BE2C (cell line): ENCODE measurements at regions not wholly inside any gene's neighbourhood (a gene's known extent, or its start where the extent isn't known, plus 50 kb on each side); places are given as distances from the start of the nearest gene placed in this dataset.

Source experiments
- DNase-seq: peaks from one replicate; pipeline ENCODE4 v3.0.0-alpha.2; 2020
- H3K27me3 ChIP-seq: fragments of 250-450 bp; sonication (Bioruptor Pico); 2 replicates; pipeline ENCODE4 v1.5.1; 2020; ENCODE audit warnings: mild to moderate bottlenecking
- H3K36me3 ChIP-seq: fragments of 250-450 bp; sonication (Bioruptor Pico); 2 replicates; pipeline ENCODE4 v1.5.1; 2020; ENCODE audit warnings: mild to moderate bottlenecking
- H3K4me1 ChIP-seq: fragments of 250-450 bp; sonication (Bioruptor Pico); 2 replicates; pipeline ENCODE4 v1.5.1; 2020
- H3K4me3 ChIP-seq: 2 replicates; pipeline ENCODE4 v1.5.1; 2011; ENCODE audit warnings: low read depth, low read length
- H3K9me3 ChIP-seq: fragments of 250-450 bp; sonication (Bioruptor Pico); 2 replicates; pipeline ENCODE4 v1.5.1; 2020
- TF ChIP-seq, protein P1 (sequence below): IDR thresholded peaks from 2 replicates; pipeline ENCODE4 v1.5.1; 2012; ENCODE audit warnings: mild to moderate bottlenecking, low read depth, low read length

DNA sequence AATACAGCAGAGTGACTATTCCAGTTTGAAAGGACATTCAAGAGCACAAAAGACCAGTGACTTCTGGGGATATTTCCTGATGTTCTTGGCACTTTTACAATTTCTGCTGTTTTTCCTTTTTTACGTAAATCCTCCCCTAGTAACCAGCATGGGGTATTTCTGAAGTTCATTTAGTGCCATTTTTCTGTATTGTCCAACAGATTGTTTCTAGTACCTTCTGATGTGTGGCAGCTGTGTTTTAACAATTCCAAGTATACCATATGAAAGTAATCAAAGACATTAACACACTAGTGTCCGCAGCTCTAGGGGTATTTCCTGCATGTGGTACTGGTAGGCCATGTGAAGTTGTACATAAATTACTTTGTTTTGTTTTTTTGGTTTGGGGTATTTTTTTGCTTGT is 53.0 kb upstream of the SMARCA2 start:
- no peaks in the 10 kb centered on the region for H3K9me3 ChIP-seq
- no peak for DNase-seq
- TF ChIP-seq, protein P1, sequence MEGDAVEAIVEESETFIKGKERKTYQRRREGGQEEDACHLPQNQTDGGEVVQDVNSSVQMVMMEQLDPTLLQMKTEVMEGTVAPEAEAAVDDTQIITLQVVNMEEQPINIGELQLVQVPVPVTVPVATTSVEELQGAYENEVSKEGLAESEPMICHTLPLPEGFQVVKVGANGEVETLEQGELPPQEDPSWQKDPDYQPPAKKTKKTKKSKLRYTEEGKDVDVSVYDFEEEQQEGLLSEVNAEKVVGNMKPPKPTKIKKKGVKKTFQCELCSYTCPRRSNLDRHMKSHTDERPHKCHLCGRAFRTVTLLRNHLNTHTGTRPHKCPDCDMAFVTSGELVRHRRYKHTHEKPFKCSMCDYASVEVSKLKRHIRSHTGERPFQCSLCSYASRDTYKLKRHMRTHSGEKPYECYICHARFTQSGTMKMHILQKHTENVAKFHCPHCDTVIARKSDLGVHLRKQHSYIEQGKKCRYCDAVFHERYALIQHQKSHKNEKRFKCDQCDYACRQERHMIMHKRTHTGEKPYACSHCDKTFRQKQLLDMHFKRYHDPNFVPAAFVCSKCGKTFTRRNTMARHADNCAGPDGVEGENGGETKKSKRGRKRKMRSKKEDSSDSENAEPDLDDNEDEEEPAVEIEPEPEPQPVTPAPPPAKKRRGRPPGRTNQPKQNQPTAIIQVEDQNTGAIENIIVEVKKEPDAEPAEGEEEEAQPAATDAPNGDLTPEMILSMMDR, result no peak
- H3K36me3 ChIP-seq, result no peaks in the 10 kb centered on the region
- H3K4me1 ChIP-seq, result no peaks in the 10 kb centered on the region
- H3K4me3 ChIP-seq, result no peak overlapping the region
- no peaks in the 10 kb centered on the region for H3K27me3 ChIP-seq

DNA sequence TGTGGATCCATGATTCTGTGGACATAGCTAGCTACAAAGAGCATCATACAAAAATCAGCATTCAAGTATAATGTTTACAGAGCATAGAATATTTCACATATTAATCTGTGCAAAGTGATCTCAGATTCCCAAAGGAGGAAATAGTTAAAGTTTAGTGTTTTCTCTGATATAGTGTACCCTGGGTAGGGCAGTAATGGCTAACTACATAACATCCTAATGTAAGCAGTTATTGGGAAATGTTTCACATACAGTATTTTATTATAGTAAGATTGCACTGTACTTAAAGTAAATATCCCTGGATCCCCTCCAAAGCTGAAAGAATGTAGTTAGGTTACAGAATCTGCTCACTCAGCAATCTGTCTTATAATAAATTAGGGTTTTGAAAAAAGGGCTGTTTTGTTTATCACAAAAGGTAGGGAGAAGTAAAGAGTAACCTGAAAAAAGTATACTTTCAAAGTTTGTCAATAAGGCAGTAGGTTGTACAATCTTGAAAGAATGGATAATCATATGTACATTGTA is 52.5 kb upstream of the SMARCA2 start:
- Histone ChIP-seq H3K4me1 (no peaks in the 10 kb centered on the region), H3K4me3 (no peak overlapping the region), H3K9me3 (no peaks in the 10 kb centered on the region), H3K27me3 (no peaks in the 10 kb centered on the region), H3K36me3 (no peaks in the 10 kb centered on the region)
- DNase-seq, result no peak
- TF ChIP-seq, protein P1, result no peak

DNA sequence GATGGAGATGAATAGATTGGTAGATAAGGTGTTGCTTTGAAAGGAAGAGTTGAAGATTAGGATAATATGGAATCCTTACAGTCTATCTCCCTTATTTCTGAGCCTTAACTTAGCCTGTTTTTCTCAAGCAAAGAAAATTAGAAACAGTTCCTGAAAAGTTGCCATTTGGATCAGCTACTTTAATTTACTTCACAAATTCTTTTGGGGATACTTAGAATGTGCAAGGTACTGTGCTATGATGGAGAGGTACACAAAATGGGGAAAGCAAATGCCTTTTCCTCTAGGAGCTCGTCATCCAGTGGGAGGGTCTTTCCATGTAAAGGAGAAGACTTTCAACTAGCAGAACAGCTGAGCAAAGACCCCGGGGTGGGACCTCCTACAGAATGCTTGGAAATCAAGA is 51.1 kb upstream of the SMARCA2 start:
- DNase-seq, result no peak
- H3K27me3 ChIP-seq, result no peaks in the 10 kb centered on the region
- no peaks in the 10 kb centered on the region for H3K4me1 ChIP-seq
- H3K9me3 ChIP-seq, result no peaks in the 10 kb centered on the region
- H3K4me3 ChIP-seq, result no peak overlapping the region
- TF ChIP-seq, protein P1, result no peak
- H3K36me3 ChIP-seq, result no peaks in the 10 kb centered on the region
